ENCODE measurements at regions not wholly inside any gene's neighbourhood (a gene's known extent, or its start where the extent isn't known, plus 50 kb on each side); places are given as distances from the start of the nearest gene placed in this dataset.

DNA sequence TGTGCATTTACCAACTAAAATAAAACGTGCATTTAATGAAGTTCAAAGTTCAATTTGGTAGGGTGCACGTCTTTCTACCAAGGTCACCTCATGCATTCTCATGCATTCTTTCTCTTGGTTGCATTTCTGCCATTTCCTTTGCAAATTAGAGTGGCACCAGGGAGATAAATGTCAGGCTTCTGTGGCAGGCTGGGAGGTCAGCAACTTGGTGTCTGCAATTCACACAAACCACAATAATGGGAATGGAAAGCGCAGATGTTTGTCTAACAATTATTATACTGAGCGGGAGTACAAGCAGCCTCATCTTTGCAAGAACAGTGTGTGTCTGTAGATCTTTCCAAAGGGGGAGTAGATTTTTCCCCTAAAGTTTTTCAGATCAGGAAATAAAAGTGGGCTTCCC is 411.7 kb downstream of the DMRT2 start:
- no peaks in the 10 kb centered on the region for H3K9me2 ChIP-seq (ENCODE audit: insufficient read depth, low read length)
- no peak overlapping the region for H3K4me3 ChIP-seq (ENCODE audit: low read depth, low read length, poor library complexity, severe bottlenecking)
- intact Hi-C loops (cut with micrococcal nuclease; ENCODE audit: unreplicated experiment), result loop anchor here (10.0 kb wide), 1 partner anchor 143 kb away; no protein-coding TSS in a partner anchor
- no peaks in the 10 kb centered on the region for H3K9me3 ChIP-seq (ENCODE audit: low read length)
- H3K4me1 ChIP-seq (ENCODE audit: insufficient read depth, low read length, poor library complexity, severe bottlenecking), result no peaks in the 10 kb centered on the region
- CTCF ChIA-PET (ENCODE audit: unreplicated experiment), result no interaction called here
- no peak overlapping the region for H3K4me2 ChIP-seq (ENCODE audit: low read length)
- H3K36me3 ChIP-seq (ENCODE audit: insufficient read depth, low read length), result no peaks in the 10 kb centered on the region
- BruUV-seq (replicated peaks), result no TSS peak
- H4K20me1 ChIP-seq (ENCODE audit: insufficient read depth, low read length), result no peaks in the 10 kb centered on the region
- TF ChIP-seq, protein P1, sequence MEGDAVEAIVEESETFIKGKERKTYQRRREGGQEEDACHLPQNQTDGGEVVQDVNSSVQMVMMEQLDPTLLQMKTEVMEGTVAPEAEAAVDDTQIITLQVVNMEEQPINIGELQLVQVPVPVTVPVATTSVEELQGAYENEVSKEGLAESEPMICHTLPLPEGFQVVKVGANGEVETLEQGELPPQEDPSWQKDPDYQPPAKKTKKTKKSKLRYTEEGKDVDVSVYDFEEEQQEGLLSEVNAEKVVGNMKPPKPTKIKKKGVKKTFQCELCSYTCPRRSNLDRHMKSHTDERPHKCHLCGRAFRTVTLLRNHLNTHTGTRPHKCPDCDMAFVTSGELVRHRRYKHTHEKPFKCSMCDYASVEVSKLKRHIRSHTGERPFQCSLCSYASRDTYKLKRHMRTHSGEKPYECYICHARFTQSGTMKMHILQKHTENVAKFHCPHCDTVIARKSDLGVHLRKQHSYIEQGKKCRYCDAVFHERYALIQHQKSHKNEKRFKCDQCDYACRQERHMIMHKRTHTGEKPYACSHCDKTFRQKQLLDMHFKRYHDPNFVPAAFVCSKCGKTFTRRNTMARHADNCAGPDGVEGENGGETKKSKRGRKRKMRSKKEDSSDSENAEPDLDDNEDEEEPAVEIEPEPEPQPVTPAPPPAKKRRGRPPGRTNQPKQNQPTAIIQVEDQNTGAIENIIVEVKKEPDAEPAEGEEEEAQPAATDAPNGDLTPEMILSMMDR (conservative IDR thresholded peaks at IDR 0.05; ENCODE audit: low read length), result no peak
- TF ChIP-seq EZH2phosphoT487 (IDR thresholded peaks at IDR 0.05; ENCODE audit: borderline replicate concordance, low read depth, low read length), result no peak
- POLR2A ChIA-PET, result no interaction called here
- no peak overlapping the region for H2AFZ ChIP-seq (ENCODE audit: low read length)
- no peak for DNase-seq (ENCODE audit: low spot score)
- no peaks in the 10 kb centered on the region for H3K79me2 ChIP-seq (ENCODE audit: insufficient read depth, low read depth, low read length)
- H3K27ac ChIP-seq (ENCODE audit: low read depth, low read length, poor library complexity, severe bottlenecking), result no peak overlapping the region

DNA sequence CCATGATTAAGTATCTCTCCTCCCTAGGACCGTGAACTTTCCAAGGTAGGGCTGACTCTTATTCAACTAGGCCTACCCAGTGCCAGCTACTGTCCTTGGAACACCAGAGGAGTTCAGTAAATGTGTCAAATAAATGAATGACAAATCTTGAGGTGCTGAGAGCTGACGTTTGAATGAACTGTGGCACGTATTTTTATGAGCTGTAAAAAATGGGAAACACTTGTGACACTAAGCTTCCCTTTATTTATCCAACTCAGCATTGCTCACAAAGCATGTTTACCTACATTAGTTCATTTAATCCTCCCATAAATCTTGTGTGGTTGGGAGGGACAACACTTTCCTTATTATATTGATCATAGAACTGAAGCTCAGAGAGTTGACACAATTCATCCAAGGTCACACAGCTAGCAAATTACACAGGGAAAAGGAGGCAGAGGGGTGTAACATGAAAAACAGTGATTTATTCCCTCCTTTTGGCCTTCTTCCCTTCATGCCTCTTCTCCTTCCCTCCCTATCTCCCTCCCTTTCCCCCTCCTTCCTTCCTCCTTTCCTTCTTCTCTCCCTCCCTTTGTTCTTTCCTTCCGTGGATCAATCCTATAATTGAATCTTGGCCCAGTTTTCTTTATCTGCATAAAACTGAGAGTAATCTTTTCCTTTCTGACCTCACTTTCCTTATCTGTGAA is 412.6 kb downstream of the DMRT2 start:
- BruUV-seq (replicated peaks), result no TSS peak
- no peak overlapping the region for H3K4me3 ChIP-seq (ENCODE audit: low read depth, low read length, poor library complexity, severe bottlenecking)
- H3K4me2 ChIP-seq (ENCODE audit: low read length), result no peak overlapping the region
- no peak overlapping the region for H2AFZ ChIP-seq (ENCODE audit: low read length)
- no peaks in the 10 kb centered on the region for H3K4me1 ChIP-seq (ENCODE audit: insufficient read depth, low read length, poor library complexity, severe bottlenecking)
- intact Hi-C loops (cut with micrococcal nuclease; ENCODE audit: unreplicated experiment), result loop anchor here (10.0 kb wide), 1 partner anchor 142 kb away; no protein-coding TSS in a partner anchor
- no peaks in the 10 kb centered on the region for H3K36me3 ChIP-seq (ENCODE audit: insufficient read depth, low read length)
- H3K9me2 ChIP-seq (ENCODE audit: insufficient read depth, low read length), result no peaks in the 10 kb centered on the region
- H4K20me1 ChIP-seq (ENCODE audit: insufficient read depth, low read length), result no peaks in the 10 kb centered on the region
- TF ChIP-seq, protein P1 (conservative IDR thresholded peaks at IDR 0.05; ENCODE audit: low read length), result no peak
- TF ChIP-seq EZH2phosphoT487 (IDR thresholded peaks at IDR 0.05; ENCODE audit: borderline replicate concordance, low read depth, low read length), result no peak
- no peaks in the 10 kb centered on the region for H3K9me3 ChIP-seq (ENCODE audit: low read length)
- no peak for DNase-seq (ENCODE audit: low spot score)
- no peak overlapping the region for H3K27ac ChIP-seq (ENCODE audit: low read depth, low read length, poor library complexity, severe bottlenecking)
- ChIA-PET CTCF (ENCODE audit: unreplicated experiment) (no interaction called here), POLR2A (no interaction called here)
- no peaks in the 10 kb centered on the region for H3K79me2 ChIP-seq (ENCODE audit: insufficient read depth, low read depth, low read length)

DNA sequence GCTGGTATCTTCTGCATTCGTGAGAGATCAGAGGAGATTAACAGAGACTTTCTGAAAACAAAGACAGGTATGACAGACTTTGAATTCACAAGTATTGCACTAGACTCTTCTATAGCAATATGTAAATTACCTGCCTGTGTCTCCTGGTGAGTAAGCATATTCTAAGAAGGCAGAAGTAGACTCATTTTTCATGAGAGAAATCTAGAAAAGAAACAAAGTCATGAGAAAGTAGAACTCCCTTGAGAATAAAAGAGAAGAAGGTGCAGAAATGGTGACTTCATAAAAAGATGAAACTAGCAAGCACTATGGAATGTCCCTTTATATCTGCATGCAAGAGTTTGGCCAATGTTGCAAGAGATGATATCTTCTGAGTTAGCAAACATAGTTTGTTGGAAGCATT is 419.8 kb downstream of the DMRT2 start:
- H3K4me2 ChIP-seq (ENCODE audit: low read length), result no peak overlapping the region
- ChIA-PET CTCF (ENCODE audit: unreplicated experiment) (no interaction called here), POLR2A (no interaction called here)
- BruUV-seq (replicated peaks), result no TSS peak
- H2AFZ ChIP-seq (ENCODE audit: low read length), result no peak overlapping the region
- H3K36me3 ChIP-seq (ENCODE audit: insufficient read depth, low read length), result no peaks in the 10 kb centered on the region
- no peaks in the 10 kb centered on the region for H4K20me1 ChIP-seq (ENCODE audit: insufficient read depth, low read length)
- DNase-seq (ENCODE audit: low spot score), result no peak
- no peaks in the 10 kb centered on the region for H3K4me1 ChIP-seq (ENCODE audit: insufficient read depth, low read length, poor library complexity, severe bottlenecking)
- intact Hi-C loops (cut with micrococcal nuclease; ENCODE audit: unreplicated experiment), result loop anchor here (10.0 kb wide), 1 partner anchor 135 kb away; no protein-coding TSS in a partner anchor
- no peaks in the 10 kb centered on the region for H3K79me2 ChIP-seq (ENCODE audit: insufficient read depth, low read depth, low read length)
- TF ChIP-seq, protein P1 (conservative IDR thresholded peaks at IDR 0.05; ENCODE audit: low read length), result no peak
- no peak for TF ChIP-seq EZH2phosphoT487 (IDR thresholded peaks at IDR 0.05; ENCODE audit: borderline replicate concordance, low read depth, low read length)
- H3K4me3 ChIP-seq (ENCODE audit: low read depth, low read length, poor library complexity, severe bottlenecking), result no peak overlapping the region
- H3K9me2 ChIP-seq (ENCODE audit: insufficient read depth, low read length), result no peaks in the 10 kb centered on the region
- H3K9me3 ChIP-seq (ENCODE audit: low read length), result no peaks in the 10 kb centered on the region
- no peak overlapping the region for H3K27ac ChIP-seq (ENCODE audit: low read depth, low read length, poor library complexity, severe bottlenecking)

Measured in OCI-LY7 (cell line).